ENCODE measurements at regions not wholly inside any gene's neighbourhood (a gene's known extent, or its start where the extent isn't known, plus 50 kb on each side); places are given as distances from the start of the nearest gene placed in this dataset.

DNA sequence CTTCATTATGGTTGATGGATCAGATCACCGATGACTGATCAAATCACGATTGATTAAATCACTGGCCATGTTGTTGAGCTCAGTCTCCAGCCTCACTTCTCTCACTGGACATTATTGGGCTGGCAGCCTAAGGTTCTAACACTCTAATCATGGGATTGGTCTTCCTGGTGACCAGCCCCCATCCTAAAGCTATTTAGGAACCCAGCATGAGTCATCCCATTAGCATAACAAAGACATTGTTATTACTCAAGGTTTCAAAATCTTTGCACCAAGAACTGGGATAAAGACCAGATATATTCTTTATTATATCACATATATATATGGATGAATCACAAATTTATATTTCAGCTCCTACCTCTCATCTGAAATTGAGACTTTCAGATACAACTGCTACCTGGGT is 272.1 kb upstream of the IL12B start:
- DNase-seq = no peak

DNA sequence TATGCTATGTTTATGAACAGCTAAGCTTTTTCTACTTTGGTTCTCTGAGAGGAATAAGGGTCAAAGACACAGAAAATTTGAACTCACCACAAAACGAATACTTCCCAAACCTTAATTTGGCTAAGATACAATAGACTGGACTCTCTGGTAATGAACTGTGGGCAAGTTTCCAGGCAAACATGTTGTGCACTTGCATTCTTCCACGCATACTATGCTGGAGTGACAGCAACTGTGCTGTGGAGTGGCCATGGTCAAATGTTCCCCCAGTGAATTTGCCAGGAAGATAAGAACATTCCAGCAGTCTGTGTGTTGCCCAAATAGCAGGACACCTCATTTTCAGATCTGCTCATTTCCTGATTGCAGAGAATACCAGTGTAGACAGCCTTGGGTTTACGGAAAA is 275.3 kb upstream of the IL12B start:
- DNase-seq = no peak

DNA sequence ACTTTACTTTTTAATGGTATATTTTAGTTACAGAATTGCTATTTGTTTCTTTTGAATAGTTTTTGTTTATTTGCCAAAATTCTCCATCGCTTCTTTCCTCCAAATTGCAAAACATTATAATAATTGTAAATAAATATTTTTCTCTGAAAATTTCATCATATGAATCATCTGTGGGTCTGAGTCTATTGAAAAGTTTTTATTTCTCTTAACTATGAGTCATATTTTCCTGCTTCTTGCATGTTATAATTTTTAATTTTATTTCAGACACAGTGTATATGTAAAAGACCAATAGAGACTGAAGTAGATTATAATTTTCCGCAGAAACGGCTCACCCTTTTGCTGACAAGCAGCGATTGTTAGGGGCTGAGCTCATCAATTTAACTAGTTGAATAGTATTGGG is 279.1 kb upstream of the IL12B start:
- DNase-seq = no peak

DNA sequence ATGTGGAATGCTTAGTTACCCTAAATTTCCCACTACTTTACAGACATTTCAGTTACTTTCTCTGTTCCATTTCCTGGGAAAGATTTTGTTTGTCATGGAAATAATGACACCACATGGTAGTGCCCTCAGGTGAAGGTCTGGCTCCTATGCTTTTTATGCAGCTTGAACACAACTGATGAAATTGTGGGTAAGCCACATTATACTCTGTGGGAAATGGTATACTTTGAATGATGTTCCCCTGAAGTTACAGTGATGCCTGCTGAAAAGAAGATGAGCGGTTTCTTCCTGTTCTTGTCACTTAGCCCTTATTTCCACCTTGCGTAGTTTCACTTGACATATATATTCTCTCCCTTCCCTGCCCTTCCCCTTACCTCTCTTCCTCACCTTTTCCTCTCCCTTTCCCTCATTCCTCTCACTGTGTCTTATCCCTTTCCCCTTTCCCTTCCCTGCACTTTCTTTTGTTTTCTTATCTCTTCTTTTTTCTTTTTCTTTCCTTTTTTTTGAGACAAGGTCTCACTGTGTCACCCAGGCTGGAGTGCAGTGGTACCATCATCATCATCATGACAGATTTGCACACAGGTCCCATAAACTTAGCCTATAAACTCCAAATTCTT is 280.8 kb upstream of the IL12B start:
- DNase-seq = no peak

DNA sequence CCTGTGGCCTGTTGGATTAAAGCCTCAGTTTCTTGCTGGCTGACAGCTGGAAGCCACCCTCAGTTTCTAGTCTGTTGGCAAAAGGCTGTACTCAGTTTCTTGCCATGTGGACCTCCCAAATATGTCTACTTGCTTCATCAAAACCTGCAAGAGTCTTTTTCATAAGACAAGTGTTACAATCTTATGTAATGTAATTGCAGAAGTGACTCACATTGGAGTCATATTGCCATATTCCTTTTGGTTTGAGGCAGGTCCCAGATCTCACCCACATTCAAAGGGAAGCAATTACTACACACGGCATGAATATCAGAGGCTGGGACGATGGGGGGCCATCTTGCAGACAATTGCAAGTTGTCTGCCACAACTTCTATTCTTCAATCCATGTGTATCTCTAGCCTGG is 286.7 kb upstream of the IL12B start:
- DNase-seq = no peak

DNA sequence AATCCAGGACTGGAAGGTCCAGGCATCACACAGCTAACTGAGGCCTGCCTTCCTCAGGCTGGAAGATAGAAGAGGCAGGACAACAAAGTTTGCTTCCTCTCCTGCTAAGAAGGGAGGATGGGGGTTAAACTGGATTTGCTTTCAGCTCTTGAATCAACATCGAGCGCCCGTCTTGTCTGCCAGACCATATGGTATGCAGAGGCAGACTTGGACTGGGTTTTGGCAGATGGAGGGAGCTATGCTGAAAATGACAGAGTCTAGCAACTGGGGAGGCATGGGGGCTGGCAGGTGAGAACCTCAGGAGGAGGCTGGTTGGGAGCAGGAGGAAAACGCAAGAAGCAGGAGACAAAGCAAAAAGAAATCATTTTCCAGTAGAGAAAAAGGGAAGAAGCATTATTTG is 289.5 kb upstream of the IL12B start:
- no peak for DNase-seq

DNA sequence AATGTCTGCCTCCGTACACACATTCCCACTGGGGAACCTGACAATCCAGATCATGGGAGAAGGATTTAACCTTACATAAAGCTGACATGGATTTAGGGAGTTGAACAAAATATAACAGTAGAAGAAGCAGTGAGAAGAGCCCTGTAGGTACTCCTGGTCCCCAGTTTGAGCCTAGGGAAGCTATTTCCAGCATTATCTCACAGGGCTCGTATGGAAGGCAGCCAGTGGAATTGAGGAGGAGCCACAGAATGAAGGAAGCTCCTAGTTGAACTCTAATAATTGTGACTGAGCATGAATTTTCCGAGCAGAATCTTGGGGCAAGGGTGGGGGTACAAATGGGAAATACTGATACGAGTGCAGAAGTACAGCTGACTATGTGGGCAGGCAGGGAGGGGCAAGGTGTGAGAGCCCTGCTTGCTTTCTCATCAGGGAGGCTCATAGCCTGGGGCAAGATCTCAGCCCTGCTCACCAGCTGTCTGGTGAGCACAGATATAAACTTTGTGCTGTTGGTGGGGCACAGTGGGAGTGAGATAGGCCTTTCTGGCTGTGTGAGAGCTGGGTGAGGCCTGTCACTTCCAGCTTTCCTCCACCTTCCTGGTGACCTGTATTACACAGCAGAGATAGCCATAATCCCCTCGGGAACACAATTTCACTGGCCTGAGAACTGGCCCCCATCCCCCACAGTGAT is 290.7 kb upstream of the IL12B start:
- DNase-seq = no peak

DNA sequence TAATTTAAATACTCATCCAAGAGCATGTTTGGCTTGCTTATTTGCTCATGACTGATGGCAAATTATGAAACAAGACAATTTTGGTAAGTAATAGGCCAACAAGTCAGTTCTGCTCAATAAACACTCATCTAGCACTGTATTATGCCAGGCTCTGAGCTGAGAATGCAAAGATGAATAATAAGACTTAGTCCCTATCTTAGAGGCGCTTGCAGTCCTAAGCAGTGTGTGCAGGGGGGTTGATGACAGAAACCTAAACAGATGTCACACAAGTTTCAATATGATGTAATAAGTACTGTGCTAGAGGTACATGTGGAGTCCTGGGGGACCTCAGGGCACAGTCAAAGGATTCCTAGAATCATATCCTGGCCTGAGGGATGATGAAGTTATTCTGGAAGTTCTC is 287.6 kb upstream of the ADRA1B start:
- no peak for DNase-seq

DNA sequence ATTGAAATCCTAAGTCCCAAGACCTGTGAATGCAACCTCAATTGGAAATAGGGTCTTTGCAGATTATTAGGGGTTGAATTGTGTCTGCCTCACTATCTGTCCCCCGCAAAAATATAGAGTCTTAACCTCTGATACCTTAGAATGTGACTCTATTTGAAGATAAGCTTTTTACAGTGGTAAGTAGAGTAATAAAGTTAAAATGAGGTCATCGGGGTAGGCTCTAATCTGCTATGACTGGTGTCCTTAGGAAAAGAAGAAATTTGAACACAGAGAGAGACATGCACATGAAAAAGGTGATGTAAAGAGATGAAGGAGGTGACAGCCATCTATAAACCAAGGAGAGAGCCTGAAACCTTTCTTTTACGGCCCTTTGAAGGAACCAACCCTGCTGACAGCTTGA is 287.1 kb upstream of the ADRA1B start:
- DNase-seq = no peak

DNA sequence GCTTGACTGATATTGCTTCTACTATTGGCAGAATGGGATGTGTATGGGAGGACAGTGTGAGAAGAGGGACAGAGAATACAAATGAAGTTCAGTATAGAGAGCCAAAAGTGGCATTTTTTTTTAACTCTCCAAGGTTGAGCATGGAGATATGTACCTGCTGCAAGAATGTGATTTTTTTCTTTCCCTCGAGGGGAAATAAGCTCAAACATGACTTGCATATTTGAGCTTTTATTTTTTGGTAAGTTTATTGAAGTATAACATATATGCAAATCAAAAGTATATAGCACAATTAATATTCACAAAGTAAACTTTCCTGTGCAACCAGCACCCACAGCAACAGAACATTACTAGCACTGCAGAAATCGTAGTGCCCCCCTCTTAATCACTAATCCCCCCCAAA is 285.7 kb upstream of the ADRA1B start:
- no peak for DNase-seq

DNA sequence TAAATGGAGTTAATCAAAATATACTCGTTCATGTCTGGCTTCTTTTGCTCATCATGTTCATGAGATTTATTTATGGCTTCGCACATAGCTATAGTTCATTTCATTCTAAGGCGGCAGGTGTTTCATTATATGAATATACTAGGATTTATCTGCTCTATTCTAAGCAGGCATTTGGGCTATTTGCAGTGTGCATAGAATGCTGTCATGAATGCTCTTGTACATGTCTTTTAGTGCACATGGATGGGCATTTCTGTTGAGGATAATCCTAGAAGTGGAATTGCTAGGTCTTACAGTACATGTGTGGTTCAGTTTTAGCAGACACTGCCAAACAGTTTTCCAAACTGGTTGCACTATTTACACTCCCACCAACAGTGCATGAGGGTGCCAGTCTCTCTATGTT is 285.3 kb upstream of the ADRA1B start:
- DNase-seq = no peak

DNA sequence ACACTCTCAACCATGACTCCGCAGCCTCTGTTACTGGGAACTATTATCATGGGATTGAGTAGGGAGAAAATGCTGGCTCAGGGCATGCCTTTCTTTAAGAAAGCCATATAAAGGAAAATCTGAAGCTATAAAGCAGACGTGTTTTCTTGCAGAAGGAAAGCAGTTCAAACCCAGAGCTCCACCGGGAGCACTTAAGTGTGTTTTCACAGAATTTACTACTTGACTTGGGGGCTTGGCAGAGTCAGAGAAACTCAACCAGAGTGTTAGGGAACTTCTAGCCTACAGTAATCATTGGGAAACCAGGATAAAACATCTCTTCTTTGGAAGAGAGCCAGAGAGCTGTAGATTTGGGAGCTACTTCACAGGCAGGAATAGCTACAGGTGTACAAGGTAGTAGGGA is 283.4 kb upstream of the ADRA1B start:
- no peak for DNase-seq

DNA sequence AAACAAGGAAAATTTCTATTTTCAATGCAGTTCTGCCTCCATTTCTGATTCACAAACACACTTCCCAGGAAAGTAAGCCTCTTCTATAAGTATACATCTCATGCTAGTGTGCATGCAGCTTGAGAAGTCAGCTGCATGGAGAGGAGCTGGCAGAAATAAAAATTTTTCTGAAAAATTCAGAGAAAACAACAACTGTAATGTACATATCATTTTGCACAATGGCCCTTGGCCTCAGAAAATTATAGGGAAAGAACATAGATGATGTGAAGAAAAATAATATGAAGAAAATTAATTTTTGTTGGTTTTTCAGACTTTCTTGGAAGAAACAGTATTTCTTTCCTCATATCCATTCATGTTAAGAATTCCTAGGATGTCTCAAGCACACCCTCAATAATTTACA is 277.8 kb upstream of the ADRA1B start:
- DNase-seq = no peak

DNA sequence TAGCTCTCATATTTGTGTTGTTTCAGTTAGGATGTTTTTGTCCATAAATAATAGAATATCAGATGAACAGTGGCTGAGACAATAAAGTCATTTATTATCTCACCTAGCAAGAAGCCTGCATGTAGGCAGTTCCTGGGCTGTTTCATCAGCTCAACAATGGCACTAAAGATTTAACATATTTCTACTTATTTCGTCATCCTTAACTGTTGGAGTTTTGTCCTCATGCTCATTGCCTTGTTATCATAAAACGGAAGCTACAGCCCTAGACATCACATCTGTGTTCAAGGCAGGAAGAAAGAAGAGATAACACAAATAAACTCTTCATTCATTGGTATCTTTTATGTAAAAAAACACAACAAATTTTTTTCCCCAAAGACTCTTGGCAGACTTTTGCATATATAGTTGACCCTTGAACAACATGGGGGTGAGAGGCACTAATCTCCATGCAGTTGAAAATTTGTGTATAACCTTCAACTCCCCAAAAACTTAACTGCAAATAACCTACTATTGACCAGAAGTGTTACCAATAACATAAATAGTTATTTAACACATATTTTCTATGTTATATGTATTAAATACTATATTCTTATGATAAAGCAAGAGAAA is 277.2 kb upstream of the ADRA1B start:
- DNase-seq = no peak

DNA sequence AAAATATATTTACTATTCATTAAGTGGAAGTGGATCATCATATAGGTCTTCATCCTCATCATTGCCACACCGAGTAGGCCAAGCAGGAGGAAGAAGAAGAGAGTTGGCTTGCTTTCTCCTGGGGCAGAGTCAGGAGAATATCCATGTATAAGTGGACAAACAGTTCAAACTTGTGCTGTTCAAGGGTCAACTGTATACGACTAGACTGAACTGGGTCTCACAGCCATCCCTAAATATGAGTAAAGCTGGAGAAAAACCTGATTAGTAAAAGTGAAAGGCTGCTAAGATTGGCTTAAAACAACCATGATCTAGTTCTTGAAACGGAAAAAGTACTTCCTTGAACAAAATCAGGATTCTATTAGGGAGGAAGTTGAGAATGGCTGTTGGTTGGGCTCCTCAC is 276.7 kb upstream of the ADRA1B start:
- no peak for DNase-seq

DNA sequence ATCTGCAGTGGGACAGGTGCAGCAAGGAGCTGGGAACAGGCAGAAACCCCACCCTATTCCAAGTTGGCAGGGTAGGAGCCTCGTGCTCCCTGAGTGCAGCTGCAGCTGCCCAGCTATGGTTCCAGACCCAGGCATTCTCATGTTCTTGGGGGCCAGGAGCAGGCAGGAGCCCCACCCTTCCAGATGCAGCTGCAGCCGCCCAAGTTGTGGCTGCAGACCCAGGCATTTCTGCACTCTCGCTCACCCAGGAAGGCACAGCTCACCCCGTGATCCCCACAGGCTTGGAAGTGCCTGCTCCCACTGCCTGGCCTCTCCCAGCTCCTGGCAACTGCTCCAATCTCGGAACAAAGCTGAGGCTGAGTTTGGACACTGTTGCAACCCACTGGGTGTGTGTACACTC is 275.8 kb upstream of the ADRA1B start:
- no peak for DNase-seq

DNA sequence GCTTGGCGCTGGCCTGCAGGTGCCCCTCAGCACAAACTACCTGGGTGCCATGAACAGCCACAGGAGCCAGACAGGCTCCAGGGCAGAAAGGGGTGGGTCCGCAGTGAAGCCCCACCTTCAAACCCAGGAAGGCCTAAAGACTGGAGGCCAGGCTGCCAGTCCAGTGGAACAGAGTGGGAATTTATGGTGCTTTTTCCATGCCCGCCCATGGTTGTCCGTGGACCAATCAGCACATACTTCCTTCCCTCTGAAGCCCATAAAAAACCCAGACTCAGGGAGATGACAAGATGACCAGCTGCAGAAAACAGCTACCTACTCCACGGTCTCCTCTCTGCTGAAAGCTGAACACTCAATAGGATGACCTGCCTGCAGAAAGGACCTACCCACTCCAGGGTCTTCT is 275.4 kb upstream of the ADRA1B start:
- no peak for DNase-seq

DNA sequence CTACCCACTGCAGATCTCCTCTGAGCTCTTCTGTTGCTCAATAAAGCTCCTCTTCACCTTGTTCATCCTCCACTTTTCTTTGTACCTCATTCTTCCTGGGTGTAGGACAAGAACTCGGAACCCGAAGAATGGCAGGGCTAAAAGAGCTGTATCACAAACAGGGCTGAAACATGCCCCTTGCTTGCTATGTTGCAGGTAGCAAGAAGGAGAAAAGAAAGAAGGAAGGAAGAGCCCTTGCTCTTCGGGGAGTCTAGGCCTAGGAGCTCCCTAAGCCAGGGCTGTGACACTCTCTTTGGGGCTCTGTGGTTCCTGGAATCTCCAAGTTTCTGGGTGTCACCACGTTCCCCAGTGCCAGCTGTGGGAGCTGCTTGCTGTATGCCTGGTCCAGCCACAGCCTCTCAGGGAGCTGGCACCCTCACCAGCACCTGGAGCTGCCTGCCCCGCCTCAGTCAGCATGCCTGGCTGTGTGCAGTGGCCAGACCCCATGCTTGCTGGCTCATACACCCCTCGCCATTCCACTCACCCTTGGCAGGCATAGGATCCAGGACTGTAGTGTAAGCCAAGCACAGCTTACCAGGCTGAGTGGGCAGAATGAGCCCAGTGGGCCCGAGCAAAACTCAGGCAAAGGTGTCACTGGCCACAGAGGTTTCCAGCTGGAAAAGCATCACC is 274.8 kb upstream of the ADRA1B start:
- DNase-seq = no peak

DNA sequence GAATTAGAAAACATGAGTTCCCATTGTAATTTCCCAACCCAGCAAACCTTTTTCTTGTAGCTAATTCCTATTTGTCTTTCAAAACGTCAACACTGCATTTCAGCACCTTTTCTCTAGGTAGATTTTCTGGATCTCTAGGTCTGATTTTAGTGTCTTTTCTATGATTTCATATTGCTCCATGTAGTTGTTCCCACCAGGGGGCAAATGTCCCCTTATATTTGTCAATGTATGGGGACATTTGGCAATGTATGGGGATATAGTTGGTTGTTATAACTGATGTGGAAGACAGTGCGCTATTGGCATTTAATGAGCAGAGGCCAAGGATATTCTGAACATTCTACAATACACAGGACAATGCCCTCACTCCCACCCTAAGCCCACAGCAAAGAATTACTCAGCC is 273.9 kb upstream of the ADRA1B start:
- DNase-seq = no peak

DNA sequence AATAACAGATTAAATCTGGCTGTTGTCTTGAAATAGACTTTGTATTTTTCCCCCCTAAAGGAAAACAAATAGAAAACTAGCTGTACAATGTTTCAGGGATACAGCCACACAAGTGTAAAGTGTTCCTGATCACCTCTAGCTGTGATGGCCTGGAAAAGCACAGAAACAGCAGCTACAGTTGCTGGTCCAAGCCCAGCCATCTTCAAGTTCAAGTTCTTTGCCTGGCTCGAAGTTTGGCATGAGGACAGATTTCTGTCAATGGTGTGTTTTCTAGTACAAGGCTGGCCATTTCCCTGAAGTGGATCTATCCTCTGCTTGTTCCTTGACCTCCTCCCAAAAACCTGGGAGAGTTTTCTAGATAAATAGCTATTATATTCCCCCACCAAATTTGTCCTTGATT is 272.2 kb upstream of the ADRA1B start:
- no peak for DNase-seq

DNA sequence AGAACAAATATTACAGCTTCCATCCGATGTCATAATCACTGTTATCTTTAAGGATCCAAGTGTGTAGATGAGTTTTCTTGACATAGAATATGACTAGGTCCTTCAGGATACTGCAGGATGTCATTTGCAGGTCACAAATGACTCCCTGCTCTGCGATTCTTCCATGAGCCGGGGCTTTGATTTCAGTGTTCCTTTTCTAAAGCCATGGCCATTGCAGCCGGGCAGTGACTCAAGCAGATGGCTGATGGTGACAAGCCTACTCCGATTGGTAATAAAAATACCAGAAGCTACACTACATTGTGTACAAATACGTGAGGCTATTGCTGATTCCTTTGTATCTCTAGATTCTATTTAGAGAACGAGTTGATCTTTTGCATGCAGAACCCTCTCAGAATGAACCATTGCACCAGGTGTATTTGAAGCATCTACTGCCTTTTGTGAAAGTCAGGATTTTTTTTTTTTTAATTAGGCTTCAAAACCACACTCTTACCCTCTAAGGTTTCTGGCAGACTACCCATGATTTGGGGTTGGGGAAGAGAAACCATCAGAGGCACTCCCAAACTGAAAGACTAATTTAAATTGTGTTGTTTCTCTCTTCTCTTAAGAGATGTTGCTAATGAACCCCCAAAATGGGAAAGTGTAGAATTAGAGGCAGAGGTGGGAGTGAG is 271.0 kb upstream of the ADRA1B start:
- no peak for DNase-seq

DNA sequence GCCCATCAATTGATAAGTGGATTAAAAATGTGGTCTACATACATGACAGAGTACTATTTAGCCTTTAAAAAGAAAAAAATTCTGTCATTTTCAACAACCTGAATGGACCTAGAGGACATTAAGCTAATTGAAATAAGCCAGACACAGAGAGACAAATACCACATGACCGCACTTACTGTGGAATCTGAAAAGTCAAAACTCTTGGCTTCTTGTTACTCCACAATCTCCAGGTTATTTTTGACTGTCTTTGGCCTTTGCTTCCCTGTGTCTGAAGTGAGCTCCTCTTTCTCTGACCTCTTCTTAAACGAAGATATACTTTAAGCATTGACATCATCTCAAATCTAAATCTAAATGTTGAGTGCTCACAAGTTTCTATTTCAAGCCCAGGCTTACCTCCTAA is 265.5 kb upstream of the ADRA1B start:
- DNase-seq = no peak

DNA sequence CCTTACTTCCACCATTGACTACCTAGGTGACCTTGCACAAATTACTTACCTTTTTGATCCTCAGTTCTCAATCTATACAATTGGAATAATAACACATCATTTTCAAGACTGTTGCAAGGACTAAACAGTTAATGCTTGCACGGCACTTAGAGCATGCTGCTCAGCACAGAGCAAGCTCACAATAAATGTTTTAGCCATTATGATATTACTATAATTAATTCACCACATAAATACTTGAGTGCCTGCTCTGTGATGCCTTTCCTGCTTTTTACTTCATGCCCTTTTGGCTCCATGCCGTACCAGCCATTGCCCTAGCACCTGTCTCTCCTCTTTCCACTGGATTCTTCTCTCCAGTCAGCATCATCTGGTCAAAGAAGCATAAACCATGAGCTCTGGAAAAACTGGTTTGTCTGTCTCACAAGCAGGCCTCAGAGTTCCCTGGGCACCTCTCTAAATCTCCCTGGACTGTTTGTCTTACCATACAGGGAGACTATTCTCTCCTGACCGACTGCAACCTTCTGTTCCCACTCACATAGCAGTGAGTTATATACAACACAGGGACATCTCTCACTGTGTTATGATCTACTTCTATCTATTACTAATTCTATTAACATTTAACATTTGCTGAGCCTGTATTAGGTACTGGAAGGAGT is 260.4 kb upstream of the ADRA1B start:
- no peak for DNase-seq

All from bone marrow (tissue), 2 donors.